ENCODE measurements at regions not wholly inside any gene's neighbourhood (a gene's known extent, or its start where the extent isn't known, plus 50 kb on each side); places are given as distances from the start of the nearest gene placed in this dataset.

- DNase-seq, result no peak
Measured at GRCh38 chr20:19807946-19808330, 49.9 kb downstream of the RIN2 start.

DNA sequence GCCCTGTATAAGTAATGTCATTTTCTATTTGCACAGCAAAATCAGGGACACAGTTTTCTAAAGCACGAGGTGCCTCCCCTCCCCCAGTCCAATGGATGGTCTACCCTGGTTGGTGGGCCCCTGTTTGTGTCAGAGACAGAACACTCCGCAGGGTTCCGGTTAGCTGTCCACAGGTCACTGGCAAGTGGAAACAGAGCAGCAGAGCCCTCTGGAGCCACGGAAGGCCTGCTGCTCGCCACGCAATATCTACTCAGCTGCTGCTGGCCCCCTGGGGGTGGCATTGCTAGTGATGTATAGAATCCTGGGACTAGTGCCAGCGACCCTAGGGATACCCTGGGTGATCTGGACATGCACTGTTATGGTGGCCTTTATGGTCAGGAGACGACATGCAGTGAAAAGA lies 50.4 kb downstream of the RIN2 start:
- no peak for DNase-seq

GRCh38 chr20:19809505-19809904 lies 51.4 kb downstream of the RIN2 start:
- no peak for DNase-seq

GRCh38 chr20:19811231-19811630 lies 53.2 kb downstream of the RIN2 start:
- DNase-seq, result no peak

GRCh38 chr20:19812056-19812455 lies 54.0 kb downstream of the RIN2 start:
- DNase-seq, result no peak

GRCh38 chr20:19812696-19813095 lies 54.6 kb downstream of the RIN2 start:
- DNase-seq, result no peak

DNA sequence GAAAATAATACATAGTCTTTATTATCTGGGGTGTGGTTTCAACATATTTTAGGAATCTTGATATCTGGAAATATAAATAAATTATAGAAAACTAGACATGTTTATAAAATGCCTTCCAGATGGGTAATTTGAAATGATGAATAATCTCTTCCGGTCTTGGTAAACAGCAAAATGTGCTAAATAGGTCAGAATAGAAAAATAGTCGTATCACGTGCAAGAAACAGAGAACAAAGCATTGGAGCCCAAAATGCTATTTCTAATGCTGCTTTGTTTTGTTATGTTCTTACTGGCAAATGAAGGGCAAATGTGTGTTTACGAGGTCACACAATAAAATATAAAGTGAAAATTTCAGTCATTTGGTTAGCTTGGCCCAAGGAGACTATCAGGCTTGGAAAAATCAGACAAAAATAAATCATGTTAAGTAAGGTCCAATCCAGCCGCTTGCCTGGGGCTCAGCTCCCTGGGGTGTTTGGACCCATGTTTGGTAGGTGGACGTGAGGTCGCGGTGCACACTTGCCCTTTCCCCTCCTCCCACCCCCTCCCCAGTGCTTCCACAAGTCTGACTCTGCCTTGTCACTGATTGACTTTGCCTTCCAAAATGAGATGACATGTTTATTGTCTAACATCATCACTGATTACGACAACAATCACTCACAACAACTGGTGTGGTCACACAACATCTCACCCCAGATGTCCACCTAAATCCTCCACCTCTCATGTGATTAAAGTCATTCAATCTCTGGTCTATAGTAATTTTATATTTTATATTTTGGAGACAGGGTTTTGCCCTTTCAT lies 56.0 kb downstream of the RIN2 start:
- DNase-seq, result no peak

DNA sequence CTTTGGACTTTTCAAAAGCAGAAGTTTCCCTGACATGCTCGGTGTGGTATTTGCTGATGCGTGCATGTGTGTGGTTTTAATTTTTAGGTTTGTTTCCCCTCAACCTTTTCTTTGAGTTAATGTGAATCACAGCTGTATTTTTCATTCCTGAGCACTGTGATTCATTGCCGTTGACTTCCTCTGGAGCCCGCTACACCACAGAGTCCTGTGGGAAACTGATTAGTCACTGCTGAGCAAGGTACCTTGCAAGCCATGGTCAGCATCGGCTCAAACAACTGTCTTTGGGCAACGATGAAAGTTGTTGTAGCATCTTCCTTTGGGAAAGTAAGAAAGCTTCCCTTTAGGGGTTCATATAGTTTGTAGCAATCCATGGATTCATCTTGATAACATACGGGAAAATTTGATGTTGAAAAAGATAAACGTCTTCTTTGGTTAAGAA lies 57.5 kb downstream of the RIN2 start:
- DNase-seq, result peak; percentile 30

- DNase-seq, result no peak
Measured at GRCh38 chr20:19816386-19816785, 58.3 kb downstream of the RIN2 start.

DNA sequence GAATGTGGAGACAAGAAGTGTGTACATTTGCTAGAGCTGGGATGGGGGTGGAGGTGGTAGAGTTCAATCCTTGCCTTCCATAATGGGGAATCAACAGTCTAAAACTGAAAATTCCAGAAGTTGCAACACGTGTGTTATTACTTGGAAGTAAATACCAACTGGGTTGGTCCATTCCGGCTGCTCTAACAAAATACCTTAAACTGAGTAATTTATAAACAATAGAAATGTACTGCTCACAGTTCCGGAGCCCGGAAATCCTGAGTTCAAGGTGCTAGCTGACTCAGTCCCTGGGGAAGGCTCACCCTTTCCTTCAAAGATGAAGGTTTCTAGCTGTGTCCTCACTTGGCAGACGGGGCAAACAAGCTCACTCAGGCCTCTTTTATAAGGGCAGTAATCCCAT lies 59.0 kb downstream of the RIN2 start:
- no peak for DNase-seq

GRCh38 chr20:19819149-19819548 lies 61.1 kb downstream of the RIN2 start:
- DNase-seq, result no peak

DNA sequence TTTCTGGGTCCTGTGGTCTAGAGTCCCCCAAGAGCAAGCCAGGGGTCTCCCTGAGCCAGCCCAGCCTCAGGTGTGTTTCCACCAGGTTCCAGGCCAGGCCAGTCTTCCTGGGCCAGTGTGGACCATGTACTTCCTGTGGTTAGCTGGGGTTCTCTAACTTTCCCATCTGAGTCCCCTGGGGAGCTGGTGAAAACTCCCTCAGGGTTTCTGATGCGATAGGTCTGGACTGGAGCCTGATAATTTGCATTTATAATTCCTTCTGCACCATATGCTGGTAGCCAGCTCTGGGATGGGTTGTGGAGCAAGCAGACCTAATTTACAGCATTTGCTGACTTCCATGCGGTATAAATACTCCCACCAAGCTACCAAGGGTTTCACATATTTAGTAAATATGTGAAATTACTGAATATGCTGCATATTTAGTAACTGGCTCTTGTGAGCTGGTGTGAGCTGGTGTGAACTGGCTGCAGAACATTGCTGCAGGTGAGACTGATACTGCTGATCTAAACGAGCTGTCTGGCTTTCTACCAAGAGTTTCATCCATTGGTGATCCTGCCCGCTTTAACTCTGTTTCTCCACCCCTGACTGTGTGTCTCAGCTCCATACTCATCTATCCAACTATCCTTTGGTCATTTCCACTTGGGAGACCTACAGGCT lies 62.6 kb downstream of the RIN2 start:
- no peak for DNase-seq

DNA sequence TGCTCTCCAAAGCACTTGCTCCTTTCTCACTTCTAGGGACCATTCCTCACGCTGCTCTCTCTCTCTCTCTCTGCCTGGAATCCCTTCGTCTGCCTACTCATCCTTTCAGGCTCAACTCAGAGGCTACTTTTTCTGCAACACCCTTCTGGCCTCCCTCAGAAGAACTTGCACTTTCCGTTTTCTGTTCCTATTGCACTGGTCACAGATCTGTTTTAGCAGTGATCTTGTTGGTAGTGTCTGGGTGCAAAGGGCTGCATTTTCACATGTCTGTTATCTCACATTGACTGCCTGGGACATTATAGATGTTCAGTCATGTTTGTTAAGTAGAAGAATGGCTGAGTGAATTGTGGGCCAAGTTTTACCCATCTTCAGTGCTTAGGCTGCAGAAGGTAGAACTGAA lies 63.5 kb downstream of the RIN2 start:
- no peak for DNase-seq

DNA sequence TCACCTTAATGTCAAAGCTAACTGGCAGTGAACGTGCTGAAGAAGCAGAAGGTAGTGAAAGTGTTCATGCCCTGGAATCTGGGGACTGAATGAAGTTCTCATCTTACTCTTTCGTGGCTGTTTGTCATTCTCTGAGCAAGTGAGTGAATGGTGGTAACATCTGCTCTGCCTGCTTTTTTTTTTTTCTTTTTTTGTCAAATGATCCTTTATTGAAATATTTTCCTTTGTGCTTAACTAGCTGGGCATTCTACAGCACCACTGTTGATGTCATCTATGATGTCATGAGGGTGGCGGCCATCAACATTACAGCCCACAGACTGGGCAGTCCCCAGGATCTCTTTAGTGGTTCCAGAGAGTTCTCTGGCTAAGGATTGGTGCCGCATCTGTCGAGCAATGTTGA lies 65.2 kb downstream of the RIN2 start:
- no peak for DNase-seq

DNA sequence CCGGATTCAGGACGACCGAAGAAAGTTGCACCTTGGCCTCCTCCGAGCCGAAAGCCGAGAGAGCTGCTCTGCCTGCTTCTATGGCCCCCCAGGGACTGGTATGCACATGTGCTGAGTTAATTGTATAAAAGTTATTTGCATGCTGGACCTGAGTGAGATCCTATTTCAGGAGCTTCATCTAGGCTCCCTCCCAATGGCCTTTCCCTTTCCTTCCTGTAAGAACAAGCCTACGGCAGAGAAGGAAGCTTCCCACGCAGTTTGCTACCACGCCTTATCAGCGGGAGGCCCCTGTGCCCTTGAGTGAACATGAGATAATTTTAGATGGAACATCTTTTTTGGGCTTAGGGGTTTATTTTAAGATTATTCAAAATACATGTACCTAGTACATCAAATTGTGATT lies 65.9 kb downstream of the RIN2 start:
- no peak for DNase-seq

- DNase-seq, result no peak
Measured at GRCh38 chr20:19824861-19825260, 66.8 kb downstream of the RIN2 start.

- no peak for DNase-seq
Measured at GRCh38 chr20:19826179-19826914, 68.3 kb downstream of the RIN2 start.

DNA sequence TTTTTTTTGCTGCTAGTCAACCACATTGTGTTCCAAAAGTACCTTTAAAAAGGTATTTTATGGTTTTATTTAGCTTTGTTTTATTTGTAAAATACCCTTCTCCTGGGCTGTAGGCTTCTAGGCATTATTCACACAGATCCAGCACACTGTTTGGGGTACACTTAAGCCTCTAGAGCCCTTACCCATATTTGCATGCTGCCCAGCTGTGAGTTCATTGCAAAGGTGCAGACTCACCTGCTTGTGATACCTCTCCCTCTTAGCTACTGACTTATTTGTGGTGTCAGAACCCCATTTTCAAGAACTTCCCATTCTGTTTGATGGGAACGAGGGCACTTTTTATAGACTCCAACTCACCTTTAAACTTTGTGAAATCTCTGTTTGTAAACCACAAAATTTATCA lies 69.8 kb downstream of the RIN2 start:
- DNase-seq, result no peak

- DNase-seq, result peak; percentile 79
Measured at GRCh38 chr20:19828232-19828631, 70.2 kb downstream of the RIN2 start.

DNA sequence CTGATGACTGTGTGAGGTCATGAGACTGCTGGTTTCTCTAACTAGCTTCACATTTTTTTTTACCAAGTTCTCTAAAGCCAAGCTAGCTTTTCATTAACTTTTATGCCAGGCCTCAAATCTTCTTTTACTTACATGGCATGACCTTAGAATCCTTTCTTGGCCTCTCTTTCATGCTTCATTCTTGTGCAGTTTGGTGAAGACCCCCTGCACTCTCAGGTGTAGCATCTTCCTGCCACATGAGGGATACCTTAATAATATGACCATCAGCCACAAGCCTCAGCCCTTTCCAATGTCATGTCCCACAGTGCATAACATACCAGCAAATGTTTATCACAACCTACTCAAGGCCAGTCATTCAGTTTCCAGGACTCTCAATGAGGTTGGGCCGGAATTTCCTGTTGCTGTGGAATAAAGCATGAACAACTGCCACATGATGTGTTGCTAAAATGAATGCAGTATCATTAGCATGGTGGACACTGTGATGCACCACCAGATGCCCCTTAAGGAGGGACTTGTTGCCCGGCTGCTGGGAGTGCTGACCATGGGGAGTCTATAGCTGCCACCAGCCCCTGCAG lies 72.2 kb downstream of the RIN2 start:
- no peak for DNase-seq

DNA sequence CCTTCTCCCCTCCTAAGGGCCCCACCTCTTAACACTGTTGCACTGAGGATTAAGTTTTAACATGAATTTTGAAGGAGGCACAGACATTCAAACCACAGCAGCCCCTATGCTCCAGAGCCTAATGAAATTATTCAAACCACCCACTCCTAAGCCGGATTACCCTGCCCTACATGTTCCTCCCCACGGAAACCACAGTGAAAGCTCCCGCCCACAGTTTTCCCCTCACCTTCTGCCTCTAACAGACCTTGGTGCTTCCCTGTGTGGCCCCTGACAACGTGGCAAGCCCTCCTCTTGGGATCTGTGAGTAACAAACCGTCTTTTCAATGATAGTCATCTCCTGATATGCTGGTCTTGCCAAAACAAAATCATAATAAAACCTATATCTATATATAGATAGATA lies 74.8 kb downstream of the RIN2 start:
- DNase-seq, result peak; percentile 28

DNA sequence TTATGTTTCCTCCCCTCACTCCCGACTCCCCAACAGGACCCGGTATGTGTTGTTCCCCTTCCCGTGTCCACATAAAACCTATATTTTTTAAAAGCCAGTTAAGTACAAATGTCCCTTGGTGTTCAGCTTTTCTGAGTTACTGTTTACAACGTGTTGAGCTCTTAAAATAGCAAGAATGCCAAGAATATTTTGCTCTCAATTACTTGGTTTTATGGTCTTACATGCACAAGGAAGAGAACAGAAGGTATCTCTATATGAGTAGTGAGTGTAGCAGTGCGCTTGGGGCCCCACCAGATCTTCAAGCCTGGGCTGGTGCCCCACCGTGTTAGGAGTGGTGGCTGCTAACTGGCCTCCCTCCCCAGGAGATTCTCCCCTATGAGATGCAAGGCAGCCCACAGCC lies 75.3 kb downstream of the RIN2 start:
- DNase-seq, result no peak

- no peak for DNase-seq
Measured at GRCh38 chr20:19834287-19834686, 76.2 kb downstream of the RIN2 start.

- no peak for DNase-seq
Measured at GRCh38 chr20:19834783-19835182, 76.7 kb downstream of the RIN2 start.

Data from activated CD4-positive, alpha-beta T cell treated with anti-CD3 and anti-CD28 coated beads, Interleukin-2, Interleukin-6, amounts not matched to agents 100 ng/mL and 50 ng/mL, durations not matched to agents 16 hours and 8 hours (primary cell).